NK-92 treated with Interleukin-12 subunit alpha and Interleukin-12 subunit beta, amount 100 ng/mL, for 24 hours (cell line): ENCODE measurements at regions not wholly inside any gene's neighbourhood (a gene's known extent, or its start where the extent isn't known, plus 50 kb on each side); places are given as distances from the start of the nearest gene placed in this dataset.

ENCODE experiments used
- DNase-seq: peaks from one replicate; lab custom pipeline; 2025; lab: John Stamatoyannopoulos, UW

DNA sequence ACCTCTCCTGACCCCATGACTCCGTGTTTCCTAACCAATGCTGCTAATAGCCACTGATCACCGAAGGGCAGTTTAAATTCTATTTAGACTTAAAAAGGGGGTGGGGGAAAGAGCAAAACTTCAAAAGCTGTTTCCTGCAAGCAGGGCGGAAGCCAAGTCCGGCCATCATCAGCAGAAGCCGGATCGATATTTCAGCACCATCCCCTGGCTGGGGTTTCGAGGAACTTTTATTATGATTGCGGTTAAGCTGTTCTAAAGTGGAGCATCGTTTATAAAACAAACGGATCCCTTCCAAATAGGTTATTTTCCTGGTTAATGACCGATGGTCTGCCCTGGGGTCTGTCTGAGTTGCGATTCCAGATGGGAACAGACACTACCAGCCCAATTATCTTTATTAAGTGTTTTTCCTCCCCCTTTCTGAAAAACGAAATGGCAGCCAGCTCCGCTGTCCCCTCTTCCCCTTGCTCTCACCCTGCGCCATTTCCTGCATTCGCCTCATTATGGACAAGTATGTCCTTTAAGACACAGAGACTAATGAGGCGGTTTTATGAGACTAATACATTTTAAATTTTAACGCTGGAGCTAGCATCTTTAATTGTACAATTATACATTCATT is 76.1 kb upstream of the IRX3 start:
- no peak for DNase-seq

DNA sequence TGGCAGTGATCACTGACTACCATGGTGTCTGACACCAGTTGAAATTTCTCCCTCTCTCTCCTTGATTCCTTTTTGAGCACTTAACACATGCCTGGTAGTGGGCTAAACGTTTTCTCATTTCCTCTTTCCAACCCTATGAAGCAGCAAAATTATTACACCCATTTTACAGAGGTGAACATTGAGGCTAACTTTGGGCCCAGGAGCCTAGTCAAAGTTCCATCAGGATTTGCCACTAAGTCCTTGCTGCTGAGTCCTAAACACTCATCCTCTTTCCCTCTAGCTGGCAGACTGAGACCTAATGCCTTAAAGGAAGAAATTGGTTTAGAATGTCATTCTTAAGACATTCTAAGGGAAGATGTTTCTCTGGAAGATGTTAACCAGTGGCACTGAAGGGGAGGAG is 74.7 kb upstream of the IRX3 start:
- no peak for DNase-seq

DNA sequence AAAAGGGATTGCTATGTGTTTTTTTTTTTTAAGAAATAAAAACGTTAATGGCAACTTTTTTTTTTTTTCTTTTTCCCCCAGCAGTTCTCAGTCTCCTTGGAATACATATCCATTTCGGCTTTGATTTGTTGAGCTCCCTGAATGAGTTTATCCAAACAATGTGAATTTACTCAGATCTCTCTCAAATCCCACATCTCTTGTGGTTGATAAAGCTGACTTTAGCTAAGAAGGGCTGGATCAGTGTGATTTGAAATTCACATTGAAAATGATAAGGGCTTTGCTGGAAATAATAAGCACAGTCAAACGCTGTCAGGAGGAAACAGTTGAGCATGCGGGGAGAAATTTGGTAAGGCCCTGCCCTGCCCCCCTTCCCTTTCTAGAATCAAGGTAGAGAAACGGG is 74.1 kb upstream of the IRX3 start:
- no peak for DNase-seq

DNA sequence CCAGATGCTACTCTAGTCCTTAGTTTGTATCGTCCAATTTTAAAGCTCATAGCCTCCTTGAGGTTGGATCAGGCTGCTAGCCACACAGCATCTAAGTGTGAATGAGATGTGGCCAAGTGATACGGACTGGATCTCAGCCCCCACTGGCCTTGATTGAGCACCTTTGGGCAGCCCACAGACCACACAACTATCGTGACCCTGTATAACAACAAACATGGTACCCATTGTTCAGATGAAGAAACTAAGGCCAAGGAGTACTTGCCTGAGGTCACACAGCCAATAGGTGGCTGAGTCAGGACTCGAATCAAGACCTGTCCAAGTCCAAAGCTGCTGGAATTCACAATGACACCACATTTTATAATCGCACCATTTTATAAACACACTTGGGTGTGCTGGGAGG is 73.0 kb upstream of the IRX3 start:
- no peak for DNase-seq

DNA sequence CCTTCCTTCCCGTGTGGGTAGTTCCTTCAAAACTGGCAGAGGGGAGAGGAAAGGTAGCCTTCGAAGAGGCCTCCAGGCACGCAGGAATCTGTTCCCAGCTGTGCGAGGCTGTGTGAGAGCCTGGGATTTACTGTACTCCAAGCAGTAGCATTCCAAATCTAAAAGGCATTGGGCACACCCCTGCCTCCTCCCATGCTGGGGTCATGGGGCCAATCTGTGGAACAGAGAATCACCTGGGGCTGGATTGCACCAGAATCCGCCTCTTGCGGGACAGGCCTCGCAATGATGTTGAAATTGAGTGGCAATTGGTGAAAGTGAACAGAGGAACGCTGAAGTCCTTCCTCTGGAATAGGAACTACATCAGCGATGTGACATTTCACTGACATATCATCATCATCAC is 72.5 kb upstream of the IRX3 start:
- no peak for DNase-seq

DNA sequence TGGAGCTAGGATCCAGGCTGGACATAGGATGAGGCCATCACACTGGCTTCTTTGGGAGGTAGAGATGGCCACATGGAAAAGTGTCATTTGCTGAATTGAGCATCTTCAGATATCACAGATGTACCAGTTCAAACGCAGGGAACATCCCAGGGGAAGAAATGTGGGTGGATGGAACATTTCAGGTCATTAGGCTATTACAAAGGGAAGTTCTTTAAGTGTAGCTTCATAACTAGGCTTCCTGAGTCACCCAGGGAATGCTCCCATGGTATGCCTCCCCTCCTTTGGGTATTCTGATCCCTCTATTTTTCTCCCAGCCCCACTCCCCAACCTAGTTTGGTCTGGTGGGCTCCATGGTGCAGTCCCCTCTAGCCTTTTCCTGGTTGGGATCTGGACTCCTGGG is 69.8 kb upstream of the IRX3 start:
- no peak for DNase-seq

DNA sequence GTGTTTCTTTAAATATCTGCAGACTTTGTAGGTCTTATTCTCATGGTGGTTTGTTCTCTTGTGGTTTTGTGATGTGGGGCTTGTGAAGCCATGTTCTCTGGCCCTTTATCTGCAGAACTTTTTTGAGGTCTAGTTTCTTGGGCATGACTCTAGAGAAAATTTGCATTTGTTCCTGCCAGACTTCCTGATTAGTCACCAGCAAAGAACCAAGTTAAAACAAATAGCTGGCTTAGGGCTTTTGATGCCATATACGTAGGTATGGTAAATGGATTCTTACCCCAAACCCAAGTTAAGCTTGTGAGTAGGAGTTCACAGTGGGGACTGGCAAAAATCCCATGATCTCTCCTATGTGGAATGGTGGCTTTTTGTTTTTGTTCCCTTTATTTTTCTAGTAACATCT is 68.7 kb upstream of the IRX3 start:
- DNase-seq, result no peak

DNA sequence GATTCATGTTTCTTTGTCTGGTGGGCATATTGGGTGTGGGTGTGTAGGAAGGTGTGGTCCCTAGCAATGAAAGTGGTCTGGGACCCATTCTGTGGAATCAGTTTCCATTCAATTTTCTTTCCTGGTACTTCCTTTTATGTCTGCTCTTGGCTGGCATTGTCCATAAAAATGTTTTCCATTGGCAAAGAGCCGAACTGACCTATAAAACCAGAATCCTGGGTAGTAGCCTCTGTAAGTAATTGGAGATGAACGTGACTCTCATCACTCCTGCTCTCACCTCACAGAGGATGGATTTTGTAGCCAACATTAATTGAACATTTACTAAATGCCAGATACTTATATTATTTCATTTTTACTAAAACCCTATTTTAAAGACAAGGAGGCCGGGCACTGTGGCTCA is 66.5 kb upstream of the IRX3 start:
- no peak for DNase-seq

DNA sequence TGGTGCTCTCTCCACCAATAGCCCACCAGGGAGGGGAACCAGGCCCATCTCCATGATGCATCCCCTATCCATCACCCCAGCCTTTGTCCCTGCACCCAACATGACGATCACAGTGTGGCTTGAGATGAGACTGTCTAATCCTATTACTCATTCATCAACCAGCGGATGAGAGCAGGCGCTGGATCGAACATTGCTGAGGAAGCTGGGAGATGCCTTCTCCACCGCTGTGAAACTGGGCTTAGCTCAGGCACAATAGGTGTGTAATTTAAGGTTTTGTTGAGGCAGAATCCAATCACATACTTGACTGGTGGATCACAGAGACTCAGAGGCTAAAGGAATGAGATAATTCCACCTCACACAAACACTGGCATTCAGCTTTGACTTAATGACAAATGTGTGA is 64.6 kb upstream of the IRX3 start:
- no peak for DNase-seq

DNA sequence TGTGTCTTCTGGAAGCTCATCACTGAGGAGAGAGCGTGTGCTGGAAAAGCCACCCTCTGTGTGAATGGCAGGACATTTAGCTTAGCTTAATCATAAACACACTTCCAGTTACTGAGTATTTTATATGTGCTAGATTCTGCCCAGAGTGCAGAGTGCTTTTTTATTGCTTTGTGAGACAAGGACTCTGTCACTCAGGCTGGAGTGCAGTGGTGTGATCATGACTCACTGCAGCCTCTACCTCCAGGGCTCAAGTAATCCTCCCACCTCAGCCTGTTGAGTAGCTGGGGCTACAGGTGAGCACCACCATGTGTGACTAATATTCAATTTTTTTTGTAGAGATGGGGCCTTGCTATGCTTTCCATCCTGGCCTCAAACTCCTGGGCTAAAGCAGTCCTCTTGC is 61.4 kb upstream of the IRX3 start:
- DNase-seq, result peak; percentile 53

DNA sequence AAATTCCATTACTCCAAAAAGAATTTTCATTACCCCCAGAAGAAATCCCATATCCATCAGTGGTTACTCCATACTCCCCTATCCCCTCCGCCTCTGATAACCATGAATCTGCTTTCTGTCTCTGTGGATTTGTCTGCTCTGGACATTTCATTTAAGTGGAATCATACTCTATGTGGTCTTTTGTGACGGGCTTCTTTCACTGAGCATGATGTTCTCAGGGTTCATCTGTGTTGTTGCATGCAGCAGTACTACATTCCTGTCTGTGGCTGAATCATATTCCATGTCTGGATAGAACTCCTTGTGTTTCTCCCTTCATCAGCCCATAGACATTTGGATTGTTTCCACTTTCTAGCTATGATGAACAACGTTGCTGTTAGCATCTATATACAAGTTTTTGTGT is 59.5 kb upstream of the IRX3 start:
- no peak for DNase-seq

DNA sequence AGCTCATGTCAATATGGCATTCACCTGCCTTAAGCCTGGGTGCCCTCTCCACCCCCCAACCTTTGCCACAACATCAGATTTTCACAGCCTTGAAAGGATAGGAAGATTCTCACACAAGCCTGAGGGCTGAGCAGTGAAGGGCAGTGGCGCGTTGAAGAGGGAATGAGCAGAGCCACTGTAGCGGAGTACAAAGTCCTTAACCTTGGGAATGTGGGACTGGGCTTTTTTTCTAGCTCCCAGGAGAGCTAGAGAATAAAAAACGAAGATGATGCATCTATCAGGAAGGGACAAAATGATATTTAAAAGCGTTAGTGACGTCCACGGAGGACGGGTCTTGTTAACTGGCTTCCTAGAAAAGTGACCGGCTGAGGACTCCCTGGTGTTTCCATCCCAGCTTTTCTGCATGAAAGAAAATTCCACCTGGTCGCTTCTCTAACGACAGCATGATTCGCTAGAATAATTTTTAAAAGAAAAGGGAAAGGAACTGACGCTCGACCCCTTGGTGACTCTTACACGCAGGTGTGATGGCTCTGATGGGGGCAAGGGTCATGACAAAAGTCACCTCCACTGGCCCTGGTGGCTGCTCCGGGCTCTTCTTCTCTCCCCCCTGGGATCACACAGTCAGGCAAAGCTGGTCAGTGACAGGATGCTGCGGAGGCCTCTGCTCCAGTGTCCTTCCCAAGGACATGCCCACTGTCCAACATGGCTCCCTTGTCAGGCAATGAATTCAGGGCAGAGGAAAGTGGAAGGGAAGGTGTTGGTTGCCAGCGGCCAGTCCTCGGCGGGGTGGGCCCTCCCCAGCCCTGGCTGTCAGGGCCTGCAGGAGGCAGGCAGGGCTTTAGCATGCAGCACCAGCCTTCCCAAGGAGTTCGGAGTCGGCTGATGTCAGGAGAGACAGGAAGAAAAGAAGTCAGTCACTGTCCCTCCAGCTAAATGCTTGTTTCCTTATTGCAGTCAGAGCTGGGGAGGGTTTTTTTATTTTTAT is 58.4 kb upstream of the IRX3 start:
- no peak for DNase-seq

DNA sequence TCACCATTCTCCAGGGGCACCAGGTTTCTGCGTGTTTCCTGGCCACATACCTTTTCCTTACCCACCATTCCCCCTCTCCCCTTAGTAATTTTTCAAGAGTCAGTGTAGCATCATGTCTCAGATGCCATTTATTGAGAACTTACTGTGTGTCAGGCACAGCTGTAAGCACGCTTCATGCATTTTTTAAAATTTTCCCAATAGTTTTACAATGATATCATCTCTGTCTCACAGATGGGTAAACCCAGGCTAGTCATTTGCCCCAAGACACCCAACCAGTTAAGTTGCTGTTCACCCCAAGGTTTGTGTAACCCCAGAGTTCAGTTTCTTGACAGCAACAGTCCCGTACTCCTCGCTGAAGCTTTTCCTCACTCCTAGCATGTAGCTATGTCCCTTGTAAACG is 56.4 kb upstream of the IRX3 start:
- DNase-seq, result no peak

DNA sequence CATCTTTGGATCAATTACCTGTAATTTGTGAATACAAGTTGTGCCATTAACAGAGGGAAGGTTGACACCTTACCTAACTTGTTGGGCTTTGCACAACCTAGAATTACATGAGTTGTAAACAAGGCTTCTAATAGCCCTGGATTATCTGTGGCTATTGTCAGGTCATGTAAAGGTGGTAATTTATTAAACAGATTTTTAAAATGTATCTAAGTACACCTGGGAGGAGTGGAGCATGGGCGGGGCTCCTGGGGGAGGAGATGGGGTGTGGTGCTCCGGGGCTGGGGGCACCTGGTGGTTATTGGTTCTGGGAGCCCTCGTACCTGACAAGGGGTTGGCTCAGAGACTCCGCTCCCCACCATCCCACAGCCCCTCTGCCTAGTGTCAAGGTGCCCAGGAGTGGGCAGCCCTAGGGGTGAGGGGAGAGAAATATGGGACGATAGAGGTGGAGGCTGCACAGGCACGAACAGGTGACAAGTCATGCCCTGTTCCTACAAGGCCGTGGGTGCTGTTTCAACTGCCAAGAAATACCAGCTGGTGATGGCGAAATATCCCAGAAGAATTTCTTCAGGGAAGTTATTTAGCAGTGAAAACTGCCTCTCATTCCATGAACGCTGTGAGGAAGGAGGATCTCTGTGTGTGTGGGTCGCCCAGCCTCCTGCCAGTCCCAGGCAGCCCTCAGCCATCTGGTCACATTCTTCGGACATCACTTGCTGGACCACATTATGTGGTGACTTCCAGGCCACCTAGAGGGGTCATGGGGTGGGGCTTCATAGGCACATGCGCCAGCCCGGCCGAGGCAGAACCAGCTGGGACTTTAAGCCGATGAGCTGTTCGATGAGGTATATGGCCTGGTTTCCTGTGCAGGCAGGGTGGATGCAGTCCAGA is 55.5 kb upstream of the IRX3 start:
- DNase-seq, result no peak

DNA sequence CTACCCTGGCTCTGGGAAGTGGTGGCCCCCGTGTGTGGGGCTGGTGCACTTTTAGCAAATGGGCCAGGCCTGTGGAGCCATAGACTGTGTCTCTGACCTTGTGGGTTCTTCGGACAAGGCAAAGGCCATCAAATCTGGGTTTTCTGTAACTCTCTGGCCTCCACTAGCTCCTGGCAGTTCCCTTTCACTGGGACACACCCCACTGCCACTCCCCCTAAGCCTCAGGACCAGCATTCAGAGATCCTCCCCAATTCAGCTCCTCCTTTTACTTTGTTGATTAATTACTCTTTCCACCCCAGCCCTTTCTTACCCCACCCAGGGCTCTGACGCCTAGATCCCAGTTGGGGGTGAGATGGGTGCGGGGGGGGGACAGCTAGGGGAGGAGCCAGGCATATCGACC is 53.9 kb upstream of the IRX3 start:
- no peak for DNase-seq

DNA sequence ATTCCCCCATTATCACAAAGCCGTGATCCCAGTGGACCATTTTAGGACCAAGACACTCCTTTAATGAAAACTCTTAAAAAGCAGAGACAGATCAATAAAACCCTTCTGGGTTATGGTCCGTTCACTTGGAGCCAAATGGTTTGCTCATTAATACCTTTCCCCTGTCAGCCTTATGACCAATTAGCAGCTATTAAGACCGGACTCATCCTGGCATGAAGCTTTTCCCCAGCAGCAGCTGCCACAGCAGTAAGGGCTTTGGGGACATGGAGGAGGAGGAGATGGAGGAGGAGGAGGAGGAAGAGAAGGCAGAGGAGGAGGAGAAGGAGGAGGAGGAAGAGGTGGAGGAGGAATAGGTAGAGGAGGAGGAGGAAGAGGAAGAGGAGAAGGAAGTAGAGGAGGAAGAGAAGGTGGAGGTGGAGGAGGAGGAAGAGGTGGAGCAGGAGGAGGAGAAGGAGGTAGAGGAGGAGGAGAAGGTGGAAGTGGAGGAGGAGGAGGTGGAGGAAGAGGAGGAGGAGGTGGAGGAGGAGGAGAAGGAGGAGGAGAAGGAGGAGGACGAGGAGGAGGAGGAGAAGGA is 50.1 kb upstream of the IRX3 start:
- DNase-seq, result no peak
